ENCODE measurements at regions not wholly inside any gene's neighbourhood (a gene's known extent, or its start where the extent isn't known, plus 50 kb on each side); places are given as distances from the start of the nearest gene placed in this dataset.

GRCh38 chr3:89624494-89624893 is 517.1 kb downstream of the EPHA3 start:
- no peak for DNase-seq (ENCODE audit: low read depth in 4 of 4, low spot score in 2 of 4)

DNA sequence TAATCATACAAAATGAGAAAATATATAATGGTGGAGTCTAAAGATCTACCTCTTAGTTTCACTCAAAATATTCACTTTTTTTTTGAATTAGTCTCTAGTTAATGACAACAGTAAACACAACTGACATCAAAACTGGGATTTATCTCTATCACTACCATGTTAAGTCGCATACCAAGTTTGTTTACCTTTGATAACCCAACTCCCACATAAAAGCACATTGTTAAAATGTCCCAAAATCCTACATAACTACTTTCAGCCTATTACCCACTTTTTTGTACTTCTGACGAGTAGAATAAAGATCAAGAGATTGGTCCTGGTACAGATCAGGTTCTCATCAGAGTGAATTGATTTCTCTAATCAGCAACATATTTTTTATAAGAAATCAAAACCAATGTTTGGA is 518.5 kb downstream of the EPHA3 start:
- DNase-seq (ENCODE audit: low read depth in 4 of 4, low spot score in 2 of 4) = no peak

DNA sequence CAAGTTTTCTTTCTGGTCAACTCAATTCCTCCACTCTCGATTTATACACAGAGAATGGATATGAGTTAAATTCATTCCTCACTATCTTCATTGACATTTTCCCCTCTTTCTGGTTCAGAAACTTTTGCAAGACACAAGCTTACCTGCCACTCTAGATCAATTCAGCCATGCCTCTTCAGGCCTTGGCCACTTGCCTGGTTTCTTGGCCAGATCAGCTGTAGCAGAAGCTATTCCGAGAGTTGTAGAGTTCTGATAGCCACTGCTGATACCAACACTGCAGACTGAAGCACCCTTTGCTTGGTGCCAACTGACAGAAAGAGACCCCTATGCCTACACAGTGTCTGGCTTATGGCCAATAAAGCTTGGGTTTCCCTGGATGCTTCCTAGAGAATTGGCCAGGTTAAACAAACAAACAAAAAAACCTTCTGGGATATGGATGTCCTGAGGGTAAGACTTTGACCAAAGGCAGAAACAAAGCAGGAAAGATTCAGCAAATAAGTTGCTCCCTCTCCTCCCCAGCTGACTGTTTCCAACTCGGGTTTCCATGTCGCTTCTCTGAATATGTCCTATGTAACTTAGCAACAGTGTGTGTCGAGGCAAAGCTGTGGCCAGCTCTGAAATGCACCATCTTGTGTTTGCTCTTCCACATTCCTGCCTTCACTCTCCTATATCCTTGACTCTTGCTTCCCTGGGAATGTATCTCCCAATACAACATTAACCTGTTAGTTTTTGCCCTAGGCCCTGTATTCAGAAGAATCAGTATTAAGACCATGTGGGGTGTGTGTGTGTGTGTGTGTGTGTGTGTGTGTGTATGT is 521.6 kb downstream of the EPHA3 start:
- DNase-seq (ENCODE audit: low read depth in 4 of 4, low spot score in 2 of 4) = no peak

GRCh38 chr3:89635137-89635536 is 527.7 kb downstream of the EPHA3 start:
- no peak for DNase-seq (ENCODE audit: low read depth in 4 of 4, low spot score in 2 of 4)

- no peak for DNase-seq (ENCODE audit: low read depth in 4 of 4, low spot score in 2 of 4)
Measured at GRCh38 chr3:89644716-89645115, 537.3 kb downstream of the EPHA3 start.

- no peak for DNase-seq (ENCODE audit: low read depth in 4 of 4, low spot score in 2 of 4)
Measured at GRCh38 chr3:89649431-89649830, 542.0 kb downstream of the EPHA3 start.

- DNase-seq (ENCODE audit: low read depth in 4 of 4, low spot score in 2 of 4) = no peak
Measured at GRCh38 chr3:89654031-89654430, 546.6 kb downstream of the EPHA3 start.

DNA sequence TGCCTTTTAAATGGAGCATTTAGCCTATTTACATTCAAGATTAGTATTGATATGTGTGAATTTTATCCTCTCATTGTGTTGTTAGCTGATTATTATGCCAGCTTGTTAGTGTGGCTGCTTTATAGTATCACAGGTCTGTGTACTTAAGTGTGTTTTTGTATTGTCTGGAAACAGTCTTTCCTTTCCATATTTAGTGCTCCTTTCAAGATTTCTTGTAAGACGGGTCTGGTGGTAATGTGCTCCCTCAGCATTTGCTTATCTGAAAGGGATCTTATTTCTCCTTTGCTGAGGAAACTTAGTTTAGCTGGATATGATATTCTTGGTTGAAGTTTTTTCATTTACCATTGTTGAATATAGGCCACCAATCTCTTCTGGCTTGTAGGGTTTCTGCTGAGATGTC is 549.0 kb downstream of the EPHA3 start:
- DNase-seq (ENCODE audit: low read depth in 4 of 4, low spot score in 2 of 4) = no peak

- no peak for DNase-seq (ENCODE audit: low read depth in 4 of 4, low spot score in 2 of 4)
Measured at GRCh38 chr3:89679686-89680085, 572.3 kb downstream of the EPHA3 start.

- no peak for DNase-seq (ENCODE audit: low read depth in 4 of 4, low spot score in 2 of 4)
Measured at GRCh38 chr3:89682556-89682955, 575.1 kb downstream of the EPHA3 start.

DNA sequence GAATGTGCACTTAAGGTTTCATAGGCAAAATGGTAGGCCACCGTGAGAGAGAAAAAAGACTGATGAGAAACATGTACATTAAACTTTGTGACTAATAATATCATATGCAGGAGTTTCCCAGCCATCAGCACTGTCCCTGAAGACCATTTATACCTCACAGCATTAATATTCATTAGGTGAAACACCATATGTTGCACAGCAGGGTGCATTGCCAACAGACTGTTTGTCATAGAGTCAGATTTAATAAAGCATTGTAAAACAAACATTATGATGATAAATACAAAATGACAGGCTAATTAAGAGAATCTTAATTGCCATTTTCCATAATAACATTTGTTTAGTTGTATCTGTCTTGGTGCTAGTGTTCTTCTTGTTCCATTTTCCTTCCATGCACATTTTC is 578.3 kb downstream of the EPHA3 start:
- DNase-seq (ENCODE audit: low read depth in 4 of 4, low spot score in 2 of 4) = no peak

GRCh38 chr3:89690646-89691045 is 583.2 kb downstream of the EPHA3 start:
- no peak for DNase-seq (ENCODE audit: low read depth in 4 of 4, low spot score in 2 of 4)

GRCh38 chr3:89692601-89693000 is 585.2 kb downstream of the EPHA3 start:
- no peak for DNase-seq (ENCODE audit: low read depth in 4 of 4, low spot score in 2 of 4)

- no peak for DNase-seq (ENCODE audit: low read depth in 4 of 4, low spot score in 2 of 4)
Measured at GRCh38 chr3:89697321-89697916, 590.0 kb downstream of the EPHA3 start.

DNA sequence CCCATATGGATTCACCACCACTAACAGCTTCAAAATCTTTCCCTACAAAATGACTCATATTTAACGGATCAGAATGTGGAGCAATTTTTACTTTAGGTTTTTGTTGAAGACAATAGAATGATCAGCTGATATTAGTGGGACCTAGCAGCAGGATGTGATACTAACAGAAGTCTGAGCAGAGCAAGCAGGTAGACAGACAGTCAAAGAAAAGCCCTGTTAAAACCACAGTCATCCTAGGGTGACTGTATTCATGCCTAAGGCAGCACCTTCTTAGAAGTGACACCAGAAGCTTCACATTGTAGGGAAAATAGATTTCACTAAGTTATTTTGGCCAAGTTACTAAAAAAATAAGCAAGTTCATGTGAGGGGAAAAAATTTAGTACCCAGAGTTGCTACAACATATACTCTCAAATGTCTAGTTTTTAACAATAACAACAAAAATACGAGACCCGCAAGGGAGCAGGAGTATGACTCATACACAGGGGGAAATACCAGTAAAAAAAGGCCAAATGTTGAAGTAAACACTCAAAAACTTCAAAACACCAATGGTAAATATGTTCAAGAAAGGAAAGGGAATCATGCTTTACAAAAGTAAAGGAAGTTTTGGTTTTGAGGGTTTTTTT is 590.9 kb downstream of the EPHA3 start:
- no peak for DNase-seq (ENCODE audit: low read depth in 4 of 4, low spot score in 2 of 4)

DNA sequence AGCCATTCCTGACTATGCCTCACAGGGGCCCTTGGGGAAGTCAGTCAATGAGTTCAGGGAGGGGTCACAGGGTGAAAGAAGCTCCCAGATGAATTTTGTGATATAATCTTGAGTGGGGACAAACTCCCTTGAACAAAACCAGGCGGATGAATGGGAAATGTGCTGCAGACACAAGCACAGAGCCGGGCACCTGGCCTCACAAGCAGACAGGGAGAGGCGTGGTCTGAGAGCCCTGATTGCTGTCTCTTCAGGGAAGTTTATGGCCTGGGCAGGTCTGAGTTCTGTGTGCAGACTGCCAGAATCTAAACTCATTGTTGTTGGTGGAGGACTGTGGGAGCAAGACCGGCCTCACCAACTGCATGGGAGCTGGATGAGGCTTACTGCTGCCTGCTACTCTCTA is 591.8 kb downstream of the EPHA3 start:
- no peak for DNase-seq (ENCODE audit: low read depth in 4 of 4, low spot score in 2 of 4)

- DNase-seq (ENCODE audit: low read depth in 4 of 4, low spot score in 2 of 4) = no peak
Measured at GRCh38 chr3:89699771-89700170, 592.4 kb downstream of the EPHA3 start.

DNA sequence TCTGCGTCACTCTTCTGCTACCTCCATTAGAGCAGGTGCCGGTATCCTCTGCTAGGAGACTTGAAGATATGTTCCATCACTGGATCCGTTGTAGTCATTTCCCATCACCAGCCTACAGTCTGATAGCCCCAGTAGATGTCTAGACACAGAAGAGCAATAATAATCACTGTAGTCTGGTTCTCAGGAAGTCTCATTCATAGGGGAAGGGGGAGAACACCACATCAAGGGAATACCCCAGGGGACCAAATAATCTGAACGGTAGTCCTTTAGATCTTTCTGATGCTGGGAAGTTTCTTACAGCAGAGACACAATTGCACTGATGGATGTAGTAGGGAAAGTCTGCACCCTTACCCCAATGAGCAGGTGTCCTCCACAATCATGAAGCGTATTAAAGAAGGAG is 595.0 kb downstream of the EPHA3 start:
- no peak for DNase-seq (ENCODE audit: low read depth in 4 of 4, low spot score in 2 of 4)

DNA sequence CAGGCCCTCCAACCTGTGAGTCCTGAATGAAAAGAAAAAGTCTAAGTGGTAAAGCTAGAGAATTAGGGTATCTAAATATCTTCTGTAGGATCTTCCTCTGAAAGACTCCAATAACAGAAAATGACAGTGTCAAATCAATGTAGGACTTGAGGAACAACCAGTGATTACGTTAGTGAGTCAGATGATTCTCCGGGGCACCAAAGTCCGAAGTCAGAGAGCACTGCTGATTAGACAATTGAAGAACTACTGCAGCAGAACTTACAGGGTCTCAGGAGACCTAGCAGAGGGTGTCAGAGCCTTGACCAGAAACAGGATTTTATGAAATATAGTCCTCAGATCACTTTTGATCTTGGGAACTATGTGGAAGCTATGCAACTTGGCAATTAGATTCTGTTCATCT is 605.8 kb downstream of the EPHA3 start:
- DNase-seq (ENCODE audit: low read depth in 4 of 4, low spot score in 2 of 4) = no peak

DNA sequence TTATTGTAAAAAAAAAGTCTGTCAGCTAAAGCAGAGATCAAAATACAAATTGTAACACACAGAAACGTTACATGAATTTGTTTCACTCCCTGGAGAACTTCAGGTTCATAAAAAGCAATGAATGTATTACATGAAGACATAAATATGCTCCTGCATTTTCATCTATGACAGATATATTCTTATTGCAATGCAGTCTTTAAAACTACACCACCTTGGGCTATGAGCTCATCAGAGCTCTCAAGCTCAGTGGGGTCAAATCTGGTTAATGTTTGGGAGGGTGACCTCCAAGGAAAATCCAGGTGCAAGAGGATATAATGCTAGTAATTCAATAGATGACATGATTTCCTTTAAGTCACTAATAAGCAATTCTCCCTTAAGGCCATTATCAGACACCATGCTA is 606.8 kb downstream of the EPHA3 start:
- DNase-seq (ENCODE audit: low read depth in 4 of 4, low spot score in 2 of 4) = no peak

DNA sequence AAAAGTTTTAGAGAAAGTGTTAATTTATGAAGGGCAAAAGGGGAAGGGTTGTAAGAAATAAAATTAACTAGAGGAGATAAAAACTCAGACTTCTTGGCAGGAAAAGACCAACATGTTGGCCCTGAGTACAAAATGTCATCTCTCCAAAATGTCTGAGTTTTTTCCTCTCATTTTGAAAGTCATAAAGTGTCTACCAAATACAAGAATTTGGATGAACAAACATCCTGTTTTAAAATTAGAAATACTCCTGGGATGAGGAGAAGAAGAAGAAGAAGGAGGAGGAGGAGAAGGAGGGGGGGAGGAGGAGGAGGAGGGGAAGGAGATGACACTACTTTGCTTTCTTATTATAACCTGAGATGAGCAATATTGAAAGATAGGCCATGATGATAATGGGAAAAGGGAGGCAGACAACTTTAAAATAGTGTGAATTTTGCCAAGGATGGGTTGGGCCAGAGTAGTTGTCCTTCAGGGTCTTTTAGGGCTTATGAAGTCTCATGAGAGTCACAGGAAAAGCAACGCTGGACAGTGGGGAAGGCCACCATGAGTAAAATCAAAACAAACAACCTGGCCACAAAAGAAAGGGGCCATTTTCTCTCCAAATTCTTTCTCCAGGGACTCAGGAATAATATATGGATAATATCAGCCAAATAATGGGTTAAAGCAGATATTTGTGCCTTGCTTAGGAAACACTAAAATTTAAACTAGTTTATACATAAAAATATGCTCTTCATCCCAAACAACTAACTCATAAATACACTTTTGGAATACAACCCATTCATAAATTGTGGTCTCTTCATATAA is 632.9 kb downstream of the EPHA3 start:
- no peak for DNase-seq (ENCODE audit: low read depth in 4 of 4, low spot score in 2 of 4)

All from left renal cortex interstitium (tissue), 4 donors.